Liver (tissue), 8 donors: ENCODE measurements at regions not wholly inside any gene's neighbourhood (a gene's known extent, or its start where the extent isn't known, plus 50 kb on each side); places are given as distances from the start of the nearest gene placed in this dataset.

Source experiments
- DNase-seq: peaks from one replicate; pipeline ENCODE4 v3.0.0-alpha.2; 2017; ENCODE audit warnings: low spot score
- H3K27ac ChIP-seq, 2 donors: one replicate each; pipeline ENCODE4 v1.7.0; 2013; ENCODE audit warnings: inconsistent platforms in 2 of 2, low read length in 2 of 2, control low read depth in 1 of 2, low read depth in 1 of 2, mild to moderate bottlenecking in 1 of 2
- H3K27me3 ChIP-seq, 4 donors: one replicate each; pipeline versions ENCODE4 v1.6.1 to v1.7.0; 2013; ENCODE audit warnings: low read length in 3 of 4, inconsistent platforms in 1 of 4, mild to moderate bottlenecking in 1 of 4, moderate library complexity in 1 of 4; ENCODE audit not compliant: control insufficient read depth in 4 of 4, insufficient read depth in 4 of 4
- H3K36me3 ChIP-seq, 4 donors: one replicate each; pipeline versions ENCODE4 v1.6.1 to v1.7.0; 2013; ENCODE audit warnings: low read length in 3 of 4, mild to moderate bottlenecking in 3 of 4, low read depth in 1 of 4, moderate library complexity in 1 of 4; ENCODE audit not compliant: control insufficient read depth in 4 of 4, insufficient read depth in 3 of 4
- H3K4me1 ChIP-seq, 4 donors: one replicate each; pipeline versions ENCODE4 v1.6.1 to v1.7.0; 2013; ENCODE audit warnings: low read length in 3 of 4, mild to moderate bottlenecking in 3 of 4, moderate library complexity in 1 of 4; ENCODE audit not compliant: control insufficient read depth in 4 of 4, insufficient read depth in 4 of 4
- H3K4me3 ChIP-seq, 3 donors: one replicate each; pipeline versions ENCODE4 v1.6.1 to v1.7.0; 2013; ENCODE audit warnings: low read length in 3 of 3, control low read depth in 1 of 3, low read depth in 1 of 3, mild to moderate bottlenecking in 1 of 3
- H3K9ac ChIP-seq, 2 donors: one replicate each; pipeline ENCODE4 v1.7.0; 2013; ENCODE audit warnings: low read length in 2 of 2, mild to moderate bottlenecking in 2 of 2, moderate library complexity in 2 of 2, control low read depth in 1 of 2, low read depth in 1 of 2
- H3K9me3 ChIP-seq, 4 donors: one replicate each; pipeline versions ENCODE4 v1.6.1 to v1.7.0; 2013; ENCODE audit warnings: low read length in 3 of 4; ENCODE audit not compliant: control insufficient read depth in 4 of 4
- EGR1 ChIP-seq, 2 donors: IDR thresholded peaks; 2 replicates each; pipeline ENCODE4 v1.6.1; 2016 to 2018; ENCODE audit warnings: antibody characterized with exemption in 2 of 2, low read depth in 2 of 2
- FOXA1 ChIP-seq: IDR thresholded peaks from 2 replicates; pipeline ENCODE4 v1.6.1; 2016; ENCODE audit warnings: antibody characterized with exemption
- FOXA2 ChIP-seq: IDR thresholded peaks from 2 replicates; pipeline ENCODE4 v1.6.1; 2016; ENCODE audit warnings: antibody characterized with exemption
- GABPA ChIP-seq, 2 donors: IDR thresholded peaks in 1 of 2; conservative IDR thresholded peaks in 1 of 2; 2 replicates each; pipeline ENCODE4 v1.6.1; 2016; ENCODE audit warnings: antibody characterized with exemption in 2 of 2, mild to moderate bottlenecking in 1 of 2, moderate library complexity in 1 of 2
- HNF4G ChIP-seq: IDR thresholded peaks from 2 replicates; pipeline ENCODE4 v1.6.1; 2016; ENCODE audit warnings: antibody characterized with exemption
- JUND ChIP-seq, 2 donors: IDR thresholded peaks; 2 replicates each; pipeline ENCODE4 v1.6.1; 2016; ENCODE audit warnings: antibody characterized with exemption in 2 of 2
- NR2F2 ChIP-seq: IDR thresholded peaks from 2 replicates; pipeline ENCODE4 v1.6.1; 2016; ENCODE audit warnings: antibody characterized with exemption
- RAD21 ChIP-seq, 2 donors: IDR thresholded peaks; 2 replicates each; pipeline ENCODE4 v1.6.1; 2016; ENCODE audit warnings: antibody characterized with exemption in 2 of 2, mild to moderate bottlenecking in 2 of 2
- RXRA ChIP-seq, 2 donors: IDR thresholded peaks; 2 replicates each; pipeline ENCODE4 v1.6.1; 2017 to 2018; ENCODE audit warnings: antibody characterized with exemption in 2 of 2, mild to moderate bottlenecking in 1 of 2
- TAF1 ChIP-seq: conservative IDR thresholded peaks from 2 replicates; pipeline ENCODE4 v1.6.1; 2016; ENCODE audit warnings: antibody characterized with exemption, mild to moderate bottlenecking
- YY1 ChIP-seq: IDR thresholded peaks from 2 replicates; pipeline ENCODE4 v1.6.1; 2016; ENCODE audit warnings: antibody characterized with exemption, mild to moderate bottlenecking
- WGBS: extraction: QIAGEN DNeasy Blood & Tissue Kit; methylation state at CpG from one replicate; pipeline ENCODE4 v1.1.7; 2013; 5-methylcytosine and 5-hydroxymethylcytosine counted together
- TF ChIP-seq, protein P1 (sequence below): fragments of 150-350 bp; IDR thresholded peaks from 2 replicates; pipeline ENCODE4 v1.5.1; 2017; ENCODE audit warnings: improper control_type of control experiment, low read depth, low read length; ENCODE audit not compliant: missing input control
- TF ChIP-seq, protein P2 (sequence below): IDR thresholded peaks from 2 replicates; pipeline ENCODE4 v1.6.1; 2016; ENCODE audit warnings: antibody characterized with exemption, mild to moderate bottlenecking
- TF ChIP-seq, protein P3 (sequence below): IDR thresholded peaks from 2 replicates; pipeline ENCODE4 v1.6.1; 2016; ENCODE audit warnings: antibody characterized with exemption
- TF ChIP-seq, protein P4 (sequence below): IDR thresholded peaks from 2 replicates; pipeline ENCODE4 v1.6.1; 2016; ENCODE audit warnings: antibody characterized with exemption
- donor health status: healthy.
- donor health status: healthy.
- donor health status: healthy.
- donor health status: healthy.
- donor health status: healthy.

DNA sequence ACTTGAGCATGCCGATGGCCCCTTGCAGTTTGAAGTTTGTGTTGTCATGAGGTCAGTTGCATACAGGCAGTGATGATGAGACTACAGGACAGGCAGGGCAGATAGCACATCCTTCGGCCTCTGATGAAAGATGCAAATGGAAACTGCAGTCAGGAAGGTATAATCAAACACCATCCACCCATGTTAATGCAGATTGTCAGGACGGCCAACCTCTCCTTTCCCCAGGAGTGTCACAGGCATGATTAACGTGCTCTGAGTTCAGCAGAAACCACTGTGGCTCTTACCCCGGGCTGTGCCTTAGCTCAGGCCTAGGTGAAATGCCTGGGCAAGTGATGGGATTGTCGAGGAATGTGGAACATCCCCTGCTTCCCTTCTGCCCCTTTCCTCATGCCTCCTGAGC lies 893.5 kb upstream of the RBFOX1 start (continued):
- TF ChIP-seq, protein P1, sequence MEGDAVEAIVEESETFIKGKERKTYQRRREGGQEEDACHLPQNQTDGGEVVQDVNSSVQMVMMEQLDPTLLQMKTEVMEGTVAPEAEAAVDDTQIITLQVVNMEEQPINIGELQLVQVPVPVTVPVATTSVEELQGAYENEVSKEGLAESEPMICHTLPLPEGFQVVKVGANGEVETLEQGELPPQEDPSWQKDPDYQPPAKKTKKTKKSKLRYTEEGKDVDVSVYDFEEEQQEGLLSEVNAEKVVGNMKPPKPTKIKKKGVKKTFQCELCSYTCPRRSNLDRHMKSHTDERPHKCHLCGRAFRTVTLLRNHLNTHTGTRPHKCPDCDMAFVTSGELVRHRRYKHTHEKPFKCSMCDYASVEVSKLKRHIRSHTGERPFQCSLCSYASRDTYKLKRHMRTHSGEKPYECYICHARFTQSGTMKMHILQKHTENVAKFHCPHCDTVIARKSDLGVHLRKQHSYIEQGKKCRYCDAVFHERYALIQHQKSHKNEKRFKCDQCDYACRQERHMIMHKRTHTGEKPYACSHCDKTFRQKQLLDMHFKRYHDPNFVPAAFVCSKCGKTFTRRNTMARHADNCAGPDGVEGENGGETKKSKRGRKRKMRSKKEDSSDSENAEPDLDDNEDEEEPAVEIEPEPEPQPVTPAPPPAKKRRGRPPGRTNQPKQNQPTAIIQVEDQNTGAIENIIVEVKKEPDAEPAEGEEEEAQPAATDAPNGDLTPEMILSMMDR, result no peak
- no peak for TF ChIP-seq TAF1

DNA sequence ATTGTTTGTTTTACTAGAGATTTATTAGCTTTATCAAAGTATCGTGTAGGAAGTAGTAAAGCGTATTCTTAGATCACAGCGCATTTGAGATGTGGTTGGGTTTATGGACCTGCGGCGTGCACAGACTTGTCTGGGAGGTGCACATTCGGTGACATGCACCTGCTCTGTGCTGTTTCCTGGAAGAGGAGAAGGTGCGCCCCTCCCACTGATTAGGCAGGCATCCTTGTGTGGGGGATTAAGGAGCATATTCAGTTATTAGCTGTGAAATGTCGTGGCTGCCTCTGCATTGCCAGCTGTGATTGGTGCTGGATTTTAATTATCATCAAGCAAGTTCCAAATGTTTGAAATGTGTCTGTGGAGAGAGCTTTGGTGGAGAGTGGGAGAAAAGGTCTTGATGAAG lies 903.8 kb upstream of the RBFOX1 start:
- H3K27me3 ChIP-seq, result no peaks in the 10 kb centered on the region
- H3K36me3 ChIP-seq, result no peaks in the 10 kb centered on the region
- WGBS, result 80% methylated on average over 8 of the region's 8 CpGs
- no peak overlapping the region for H3K9ac ChIP-seq
- no peak overlapping the region for H3K27ac ChIP-seq
- no peaks in the 10 kb centered on the region for H3K9me3 ChIP-seq
- TF ChIP-seq RAD21 (IDR thresholded peaks at IDR 0.05) (no peak), GABPA (IDR thresholded peaks at IDR 0.05 in 1 of 2, conservative IDR thresholded peaks at IDR 0.05 in 1 of 2) (no peak), RXRA (IDR thresholded peaks at IDR 0.05) (no peak), FOXA2 (no peak), NR2F2 (no peak), HNF4G (no peak), EGR1 (IDR thresholded peaks at IDR 0.05; ENCODE audit: low read depth in 2 of 2) (no peak), JUND (IDR thresholded peaks at IDR 0.05) (no peak), FOXA1 (no peak)
- TF ChIP-seq, protein P2, sequence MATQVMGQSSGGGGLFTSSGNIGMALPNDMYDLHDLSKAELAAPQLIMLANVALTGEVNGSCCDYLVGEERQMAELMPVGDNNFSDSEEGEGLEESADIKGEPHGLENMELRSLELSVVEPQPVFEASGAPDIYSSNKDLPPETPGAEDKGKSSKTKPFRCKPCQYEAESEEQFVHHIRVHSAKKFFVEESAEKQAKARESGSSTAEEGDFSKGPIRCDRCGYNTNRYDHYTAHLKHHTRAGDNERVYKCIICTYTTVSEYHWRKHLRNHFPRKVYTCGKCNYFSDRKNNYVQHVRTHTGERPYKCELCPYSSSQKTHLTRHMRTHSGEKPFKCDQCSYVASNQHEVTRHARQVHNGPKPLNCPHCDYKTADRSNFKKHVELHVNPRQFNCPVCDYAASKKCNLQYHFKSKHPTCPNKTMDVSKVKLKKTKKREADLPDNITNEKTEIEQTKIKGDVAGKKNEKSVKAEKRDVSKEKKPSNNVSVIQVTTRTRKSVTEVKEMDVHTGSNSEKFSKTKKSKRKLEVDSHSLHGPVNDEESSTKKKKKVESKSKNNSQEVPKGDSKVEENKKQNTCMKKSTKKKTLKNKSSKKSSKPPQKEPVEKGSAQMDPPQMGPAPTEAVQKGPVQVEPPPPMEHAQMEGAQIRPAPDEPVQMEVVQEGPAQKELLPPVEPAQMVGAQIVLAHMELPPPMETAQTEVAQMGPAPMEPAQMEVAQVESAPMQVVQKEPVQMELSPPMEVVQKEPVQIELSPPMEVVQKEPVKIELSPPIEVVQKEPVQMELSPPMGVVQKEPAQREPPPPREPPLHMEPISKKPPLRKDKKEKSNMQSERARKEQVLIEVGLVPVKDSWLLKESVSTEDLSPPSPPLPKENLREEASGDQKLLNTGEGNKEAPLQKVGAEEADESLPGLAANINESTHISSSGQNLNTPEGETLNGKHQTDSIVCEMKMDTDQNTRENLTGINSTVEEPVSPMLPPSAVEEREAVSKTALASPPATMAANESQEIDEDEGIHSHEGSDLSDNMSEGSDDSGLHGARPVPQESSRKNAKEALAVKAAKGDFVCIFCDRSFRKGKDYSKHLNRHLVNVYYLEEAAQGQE, result no peak
- TF ChIP-seq, protein P3, sequence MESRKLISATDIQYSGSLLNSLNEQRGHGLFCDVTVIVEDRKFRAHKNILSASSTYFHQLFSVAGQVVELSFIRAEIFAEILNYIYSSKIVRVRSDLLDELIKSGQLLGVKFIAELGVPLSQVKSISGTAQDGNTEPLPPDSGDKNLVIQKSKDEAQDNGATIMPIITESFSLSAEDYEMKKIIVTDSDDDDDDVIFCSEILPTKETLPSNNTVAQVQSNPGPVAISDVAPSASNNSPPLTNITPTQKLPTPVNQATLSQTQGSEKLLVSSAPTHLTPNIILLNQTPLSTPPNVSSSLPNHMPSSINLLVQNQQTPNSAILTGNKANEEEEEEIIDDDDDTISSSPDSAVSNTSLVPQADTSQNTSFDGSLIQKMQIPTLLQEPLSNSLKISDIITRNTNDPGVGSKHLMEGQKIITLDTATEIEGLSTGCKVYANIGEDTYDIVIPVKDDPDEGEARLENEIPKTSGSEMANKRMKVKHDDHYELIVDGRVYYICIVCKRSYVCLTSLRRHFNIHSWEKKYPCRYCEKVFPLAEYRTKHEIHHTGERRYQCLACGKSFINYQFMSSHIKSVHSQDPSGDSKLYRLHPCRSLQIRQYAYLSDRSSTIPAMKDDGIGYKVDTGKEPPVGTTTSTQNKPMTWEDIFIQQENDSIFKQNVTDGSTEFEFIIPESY, result no peak
- TF ChIP-seq, protein P4, sequence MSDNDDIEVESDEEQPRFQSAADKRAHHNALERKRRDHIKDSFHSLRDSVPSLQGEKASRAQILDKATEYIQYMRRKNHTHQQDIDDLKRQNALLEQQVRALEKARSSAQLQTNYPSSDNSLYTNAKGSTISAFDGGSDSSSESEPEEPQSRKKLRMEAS, result no peak
- no peak for DNase-seq
- no peak overlapping the region for H3K4me3 ChIP-seq
- H3K4me1 ChIP-seq, result no peaks in the 10 kb centered on the region

DNA sequence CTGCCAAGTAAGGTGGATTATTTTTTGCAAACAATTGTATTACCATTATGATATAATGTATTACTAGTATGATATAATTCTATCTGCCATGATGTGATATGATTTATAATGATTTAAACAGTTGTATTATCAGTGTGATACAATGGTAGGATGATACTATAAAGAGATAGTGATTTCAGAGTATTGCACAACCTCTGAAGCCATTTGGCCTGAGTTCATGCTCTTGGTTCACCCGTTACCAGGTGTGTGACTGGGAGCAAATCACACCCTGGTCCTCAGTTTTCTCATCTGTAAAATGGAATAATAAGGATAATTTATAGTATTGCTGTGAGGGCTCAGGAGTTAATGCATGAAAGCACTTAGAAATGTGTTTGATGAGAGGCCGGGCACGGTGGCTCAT lies 905.0 kb upstream of the RBFOX1 start:
- Histone ChIP-seq H3K9me3 (peaks cover 0 to 3% (median under 1%) of the 10 kb centered on the region in 4 donors), H3K4me3 (no peak overlapping the region), H3K4me1 (no peaks in the 10 kb centered on the region), H3K36me3 (no peaks in the 10 kb centered on the region), H3K9ac (no peak overlapping the region), H3K27ac (no peak overlapping the region), H3K27me3 (no peaks in the 10 kb centered on the region)
- 79% methylated on average over 3 of the region's 3 CpGs for WGBS
- DNase-seq, result no peak
- TF ChIP-seq, protein P3, result no peak
- TF ChIP-seq JUND (IDR thresholded peaks at IDR 0.05) (no peak), GABPA (IDR thresholded peaks at IDR 0.05 in 1 of 2, conservative IDR thresholded peaks at IDR 0.05 in 1 of 2) (no peak), YY1 (no peak), RAD21 (IDR thresholded peaks at IDR 0.05) (no peak), FOXA2 (no peak), TAF1 (no peak), HNF4G (no peak), EGR1 (IDR thresholded peaks at IDR 0.05; ENCODE audit: low read depth in 2 of 2) (no peak), NR2F2 (no peak)
- TF ChIP-seq, protein P2, result no peak
- TF ChIP-seq, protein P4, result no peak
